ENCODE measurements at regions not wholly inside any gene's neighbourhood (a gene's known extent, or its start where the extent isn't known, plus 50 kb on each side); places are given as distances from the start of the nearest gene placed in this dataset.

DNA sequence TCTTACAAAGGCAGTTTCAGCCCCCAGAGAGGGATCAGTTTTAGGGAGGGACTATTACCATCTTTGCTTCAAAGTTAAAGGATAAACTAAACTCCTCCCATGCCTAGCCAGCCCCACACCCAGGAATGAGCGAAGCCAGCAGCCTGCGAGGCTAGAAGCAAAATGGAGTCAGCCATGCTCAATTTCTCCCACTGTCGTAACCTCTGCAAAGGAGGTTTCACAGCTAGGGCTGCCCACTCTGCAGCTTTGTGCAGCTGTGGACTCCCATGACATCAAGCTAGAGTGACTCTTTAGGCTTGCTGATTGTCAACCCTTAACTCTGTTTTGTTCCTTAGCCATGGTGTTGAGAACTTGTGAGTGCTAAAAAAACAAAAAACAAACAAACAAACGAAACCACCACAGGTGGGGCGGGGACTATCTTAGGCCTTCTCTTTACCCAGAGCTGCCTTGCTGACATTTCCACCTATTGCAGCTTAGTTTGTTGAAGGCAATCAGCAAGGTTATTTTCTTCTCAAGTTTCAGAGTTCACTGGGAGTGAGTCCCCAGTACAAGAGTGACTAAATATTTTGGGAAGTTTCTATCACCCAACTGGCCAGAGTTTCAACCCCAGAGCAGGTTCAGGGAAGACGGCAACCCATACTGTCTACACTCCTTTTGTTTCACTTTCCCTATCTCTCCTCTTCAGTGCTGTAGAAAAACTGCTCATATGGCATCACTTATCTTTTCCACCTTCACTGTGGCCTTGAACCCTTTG lies 592.1 kb downstream of the XIRP2 start:
- TF ChIP-seq, protein P1, sequence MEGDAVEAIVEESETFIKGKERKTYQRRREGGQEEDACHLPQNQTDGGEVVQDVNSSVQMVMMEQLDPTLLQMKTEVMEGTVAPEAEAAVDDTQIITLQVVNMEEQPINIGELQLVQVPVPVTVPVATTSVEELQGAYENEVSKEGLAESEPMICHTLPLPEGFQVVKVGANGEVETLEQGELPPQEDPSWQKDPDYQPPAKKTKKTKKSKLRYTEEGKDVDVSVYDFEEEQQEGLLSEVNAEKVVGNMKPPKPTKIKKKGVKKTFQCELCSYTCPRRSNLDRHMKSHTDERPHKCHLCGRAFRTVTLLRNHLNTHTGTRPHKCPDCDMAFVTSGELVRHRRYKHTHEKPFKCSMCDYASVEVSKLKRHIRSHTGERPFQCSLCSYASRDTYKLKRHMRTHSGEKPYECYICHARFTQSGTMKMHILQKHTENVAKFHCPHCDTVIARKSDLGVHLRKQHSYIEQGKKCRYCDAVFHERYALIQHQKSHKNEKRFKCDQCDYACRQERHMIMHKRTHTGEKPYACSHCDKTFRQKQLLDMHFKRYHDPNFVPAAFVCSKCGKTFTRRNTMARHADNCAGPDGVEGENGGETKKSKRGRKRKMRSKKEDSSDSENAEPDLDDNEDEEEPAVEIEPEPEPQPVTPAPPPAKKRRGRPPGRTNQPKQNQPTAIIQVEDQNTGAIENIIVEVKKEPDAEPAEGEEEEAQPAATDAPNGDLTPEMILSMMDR (IDR thresholded peaks at IDR 0.05; ENCODE audit: poor library complexity, severe bottlenecking): no peak
- TF ChIP-seq SMC3 (conservative IDR thresholded peaks at IDR 0.05; ENCODE audit: poor library complexity) (no peak), POLR2AphosphoS5 (IDR thresholded peaks at IDR 0.05) (no peak), EZH2 (IDR thresholded peaks at IDR 0.05; ENCODE audit: borderline replicate concordance, insufficient read depth, low read length, poor library complexity, severe bottlenecking) (no peak), EP300 (conservative IDR thresholded peaks at IDR 0.05; ENCODE audit: poor library complexity, severe bottlenecking) (no peak), TAF1 (IDR thresholded peaks at IDR 0.05; ENCODE audit: low read depth) (no peak), RAD21 (conservative IDR thresholded peaks at IDR 0.05) (no peak)
- TF ChIP-seq, protein P2, sequence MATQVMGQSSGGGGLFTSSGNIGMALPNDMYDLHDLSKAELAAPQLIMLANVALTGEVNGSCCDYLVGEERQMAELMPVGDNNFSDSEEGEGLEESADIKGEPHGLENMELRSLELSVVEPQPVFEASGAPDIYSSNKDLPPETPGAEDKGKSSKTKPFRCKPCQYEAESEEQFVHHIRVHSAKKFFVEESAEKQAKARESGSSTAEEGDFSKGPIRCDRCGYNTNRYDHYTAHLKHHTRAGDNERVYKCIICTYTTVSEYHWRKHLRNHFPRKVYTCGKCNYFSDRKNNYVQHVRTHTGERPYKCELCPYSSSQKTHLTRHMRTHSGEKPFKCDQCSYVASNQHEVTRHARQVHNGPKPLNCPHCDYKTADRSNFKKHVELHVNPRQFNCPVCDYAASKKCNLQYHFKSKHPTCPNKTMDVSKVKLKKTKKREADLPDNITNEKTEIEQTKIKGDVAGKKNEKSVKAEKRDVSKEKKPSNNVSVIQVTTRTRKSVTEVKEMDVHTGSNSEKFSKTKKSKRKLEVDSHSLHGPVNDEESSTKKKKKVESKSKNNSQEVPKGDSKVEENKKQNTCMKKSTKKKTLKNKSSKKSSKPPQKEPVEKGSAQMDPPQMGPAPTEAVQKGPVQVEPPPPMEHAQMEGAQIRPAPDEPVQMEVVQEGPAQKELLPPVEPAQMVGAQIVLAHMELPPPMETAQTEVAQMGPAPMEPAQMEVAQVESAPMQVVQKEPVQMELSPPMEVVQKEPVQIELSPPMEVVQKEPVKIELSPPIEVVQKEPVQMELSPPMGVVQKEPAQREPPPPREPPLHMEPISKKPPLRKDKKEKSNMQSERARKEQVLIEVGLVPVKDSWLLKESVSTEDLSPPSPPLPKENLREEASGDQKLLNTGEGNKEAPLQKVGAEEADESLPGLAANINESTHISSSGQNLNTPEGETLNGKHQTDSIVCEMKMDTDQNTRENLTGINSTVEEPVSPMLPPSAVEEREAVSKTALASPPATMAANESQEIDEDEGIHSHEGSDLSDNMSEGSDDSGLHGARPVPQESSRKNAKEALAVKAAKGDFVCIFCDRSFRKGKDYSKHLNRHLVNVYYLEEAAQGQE (IDR thresholded peaks at IDR 0.05; ENCODE audit: borderline replicate concordance): no peak

Data from neural cell (in vitro differentiated cells).